Esophagus muscularis mucosa (tissue), 4 donors: ENCODE measurements at regions not wholly inside any gene's neighbourhood (a gene's known extent, or its start where the extent isn't known, plus 50 kb on each side); places are given as distances from the start of the nearest gene placed in this dataset.

Experiments
- CTCF ChIP-seq, 3 experiments: fragments of 200-600 bp in 2 of 3; fragments of 450-650 bp in 1 of 3; sonication (generic) in 2 of 3; IDR thresholded peaks; one replicate each; pipeline ENCODE4 v1.5.1; 2017 to 2019; ENCODE audit warnings: antibody characterized with exemption in 3 of 3, mild to moderate bottlenecking in 2 of 3, moderate library complexity in 1 of 3
- EP300 ChIP-seq: sonication (generic); formaldehyde crosslinking; IDR thresholded peaks from one replicate; pipeline ENCODE4 v1.6.1; 2017; ENCODE audit warnings: antibody characterized with exemption
- POLR2A ChIP-seq: fragments of 450-650 bp; IDR thresholded peaks from one replicate; pipeline ENCODE4 v1.6.1; 2017; ENCODE audit warnings: antibody characterized with exemption, moderate library complexity, mild to moderate bottlenecking, low read depth
- POLR2AphosphoS5 ChIP-seq, 2 donors: sonication (generic); formaldehyde crosslinking; IDR thresholded peaks; one replicate each; pipeline ENCODE4 v1.6.1; 2017; ENCODE audit warnings: antibody characterized with exemption in 2 of 2

GRCh38 chr7:112995059-112995824 is 91.4 kb downstream of the GPR85 start:
- no peak for TF ChIP-seq POLR2A
- TF ChIP-seq CTCF (IDR thresholded peaks at IDR 0.05), result no peak
- TF ChIP-seq POLR2AphosphoS5 (IDR thresholded peaks at IDR 0.05), result no peak
- no peak for TF ChIP-seq EP300
